Right forelimb (tissue), 1 donor: ENCODE measurements at regions not wholly inside any gene's neighbourhood (a gene's known extent, or its start where the extent isn't known, plus 50 kb on each side); places are given as distances from the start of the nearest gene placed in this dataset.

ENCODE experiments used
- DNase-seq: peaks from one replicate; pipeline ENCODE4 v3.0.0-alpha.2; 2018

- no peak for DNase-seq
Measured at GRCh38 chr5:113804943-113805342, 291.4 kb downstream of the YTHDC2 start.

GRCh38 chr5:113806250-113806649, 292.8 kb downstream of the YTHDC2 start:
- no peak for DNase-seq

GRCh38 chr5:113806904-113807303, 293.4 kb downstream of the YTHDC2 start:
- DNase-seq, result peak; percentile 53

- DNase-seq, result peak; percentile 58
Measured at GRCh38 chr5:113807427-113807991, 294.0 kb downstream of the YTHDC2 start.

GRCh38 chr5:113808956-113809355, 295.5 kb downstream of the YTHDC2 start:
- no peak for DNase-seq

- no peak for DNase-seq
Measured at GRCh38 chr5:113809626-113810025, 296.1 kb downstream of the YTHDC2 start.

GRCh38 chr5:113813466-113813865, 300.0 kb downstream of the YTHDC2 start:
- no peak for DNase-seq

- no peak for DNase-seq
Measured at GRCh38 chr5:113817683-113818082, 304.2 kb downstream of the YTHDC2 start.

GRCh38 chr5:113823696-113824095, 310.2 kb downstream of the YTHDC2 start:
- DNase-seq, result no peak

- DNase-seq, result no peak
Measured at GRCh38 chr5:113824307-113824706, 310.8 kb downstream of the YTHDC2 start.

- no peak for DNase-seq
Measured at GRCh38 chr5:113825176-113825575, 311.7 kb downstream of the YTHDC2 start.

- no peak for DNase-seq
Measured at GRCh38 chr5:113846941-113847340, 333.4 kb downstream of the YTHDC2 start.

- no peak for DNase-seq
Measured at GRCh38 chr5:113864437-113864836, 350.9 kb downstream of the YTHDC2 start.

- no peak for DNase-seq
Measured at GRCh38 chr5:113866763-113867162, 353.3 kb downstream of the YTHDC2 start.

GRCh38 chr5:113869611-113870010, 356.1 kb downstream of the YTHDC2 start:
- DNase-seq, result no peak

- no peak for DNase-seq
Measured at GRCh38 chr5:113871972-113872371, 358.5 kb downstream of the YTHDC2 start.

- DNase-seq, result no peak
Measured at GRCh38 chr5:113875096-113875495, 361.6 kb downstream of the YTHDC2 start.

- DNase-seq, result no peak
Measured at GRCh38 chr5:113891491-113891890, 378.0 kb downstream of the YTHDC2 start.

- no peak for DNase-seq
Measured at GRCh38 chr5:113896789-113897188, 383.3 kb downstream of the YTHDC2 start.

- DNase-seq, result no peak
Measured at GRCh38 chr5:113897748-113898147, 384.3 kb downstream of the YTHDC2 start.

- DNase-seq, result no peak
Measured at GRCh38 chr5:113900141-113900540, 386.6 kb downstream of the YTHDC2 start.

- DNase-seq, result no peak
Measured at GRCh38 chr5:113900816-113901215, 387.3 kb downstream of the YTHDC2 start.

- DNase-seq, result no peak
Measured at GRCh38 chr5:113901718-113902117, 388.2 kb downstream of the YTHDC2 start.

- no peak for DNase-seq
Measured at GRCh38 chr5:113902917-113903660, 389.6 kb downstream of the YTHDC2 start.

- DNase-seq, result no peak
Measured at GRCh38 chr5:113909782-113910181, 396.3 kb downstream of the YTHDC2 start.
